Kidney epithelial cell (primary cell): ENCODE measurements at regions not wholly inside any gene's neighbourhood (a gene's known extent, or its start where the extent isn't known, plus 50 kb on each side); places are given as distances from the start of the nearest gene placed in this dataset.
"Not testable (repeated sequence)": the region's sequence is repeated elsewhere in the genome, so short reads cannot be mapped to it uniquely, and the experiment has no call there.

ENCODE experiments used
- DNase-seq: peaks from one replicate; pipeline ENCODE4 v3.0.0-alpha.2; 2010; ENCODE audit warnings: low read depth
- H3K27me3 ChIP-seq: 2 replicates; pipeline ENCODE4 v1.6.0; 2011; ENCODE audit warnings: low read length; ENCODE audit not compliant: control insufficient read depth, insufficient read depth
- H3K36me3 ChIP-seq: 2 replicates; pipeline ENCODE4 v1.5.1; 2011; ENCODE audit warnings: low read length; ENCODE audit not compliant: control insufficient read depth, insufficient read depth
- H3K4me3 ChIP-seq: 2 replicates; pipeline ENCODE4 v1.5.1; 2011; ENCODE audit warnings: low read depth, mild to moderate bottlenecking, control low read depth, low read length
- TF ChIP-seq, protein P1 (sequence below): IDR thresholded peaks from 2 replicates; pipeline ENCODE4 v1.5.1; 2011; ENCODE audit warnings: mild to moderate bottlenecking, moderate library complexity, low read length, control low read depth, inconsistent platforms; ENCODE audit not compliant: insufficient read depth, poor library complexity, severe bottlenecking

GRCh38 chr4:81722290-81722851, 250.7 kb upstream of the RASGEF1B start:
- no peaks in the 10 kb centered on the region for H3K27me3 ChIP-seq
- DNase-seq: no peak
- no peaks in the 10 kb centered on the region for H3K36me3 ChIP-seq
- H3K4me3 ChIP-seq: no peak overlapping the region
- TF ChIP-seq, protein P1, sequence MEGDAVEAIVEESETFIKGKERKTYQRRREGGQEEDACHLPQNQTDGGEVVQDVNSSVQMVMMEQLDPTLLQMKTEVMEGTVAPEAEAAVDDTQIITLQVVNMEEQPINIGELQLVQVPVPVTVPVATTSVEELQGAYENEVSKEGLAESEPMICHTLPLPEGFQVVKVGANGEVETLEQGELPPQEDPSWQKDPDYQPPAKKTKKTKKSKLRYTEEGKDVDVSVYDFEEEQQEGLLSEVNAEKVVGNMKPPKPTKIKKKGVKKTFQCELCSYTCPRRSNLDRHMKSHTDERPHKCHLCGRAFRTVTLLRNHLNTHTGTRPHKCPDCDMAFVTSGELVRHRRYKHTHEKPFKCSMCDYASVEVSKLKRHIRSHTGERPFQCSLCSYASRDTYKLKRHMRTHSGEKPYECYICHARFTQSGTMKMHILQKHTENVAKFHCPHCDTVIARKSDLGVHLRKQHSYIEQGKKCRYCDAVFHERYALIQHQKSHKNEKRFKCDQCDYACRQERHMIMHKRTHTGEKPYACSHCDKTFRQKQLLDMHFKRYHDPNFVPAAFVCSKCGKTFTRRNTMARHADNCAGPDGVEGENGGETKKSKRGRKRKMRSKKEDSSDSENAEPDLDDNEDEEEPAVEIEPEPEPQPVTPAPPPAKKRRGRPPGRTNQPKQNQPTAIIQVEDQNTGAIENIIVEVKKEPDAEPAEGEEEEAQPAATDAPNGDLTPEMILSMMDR: no peak

DNA sequence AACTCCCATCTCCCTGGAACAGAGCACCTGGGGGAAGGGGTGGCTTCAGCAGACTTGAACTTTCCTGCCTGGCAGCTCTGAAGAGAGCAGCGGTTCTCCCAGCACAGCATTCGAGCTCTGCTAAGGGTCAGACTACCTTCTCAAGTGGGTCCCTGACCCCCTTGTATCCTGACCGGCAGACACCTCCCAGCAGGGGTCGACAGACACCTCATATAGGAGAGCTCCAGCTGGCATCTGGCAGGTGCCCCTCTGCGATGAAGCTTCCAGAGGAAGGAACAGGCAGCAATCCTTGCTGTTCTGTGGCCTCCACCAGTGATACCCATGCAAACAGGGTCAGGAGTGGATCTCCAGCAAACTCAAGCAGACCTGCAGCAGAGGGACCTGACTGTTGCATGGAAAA, 244.1 kb upstream of the RASGEF1B start:
- TF ChIP-seq, protein P1: no peak
- Histone ChIP-seq H3K4me3 (no peak overlapping the region), H3K27me3 (no peaks in the 10 kb centered on the region), H3K36me3 (no peaks in the 10 kb centered on the region)
- DNase-seq: no peak

DNA sequence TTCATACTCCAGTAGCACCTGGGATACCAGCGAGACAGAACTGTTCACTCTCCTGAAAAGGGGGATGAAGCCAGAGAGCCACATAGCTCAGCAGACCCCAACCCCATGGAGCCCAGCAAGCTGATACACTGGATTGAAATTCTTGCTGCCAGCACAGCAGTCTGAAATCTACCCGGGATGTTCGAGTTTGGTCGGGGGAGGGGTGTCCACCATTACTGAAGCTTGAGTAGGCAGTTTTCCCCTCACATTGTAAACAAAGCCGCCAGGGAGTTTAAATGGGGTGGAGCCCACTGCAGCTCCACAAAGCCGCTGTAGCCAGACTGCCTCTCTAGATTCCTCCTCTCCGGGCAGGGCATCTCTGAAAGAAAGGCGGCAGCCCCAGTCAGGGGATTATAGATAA, 243.7 kb upstream of the RASGEF1B start:
- not testable (repeated sequence) for H3K27me3 ChIP-seq, DNase-seq, H3K36me3 ChIP-seq, H3K4me3 ChIP-seq

DNA sequence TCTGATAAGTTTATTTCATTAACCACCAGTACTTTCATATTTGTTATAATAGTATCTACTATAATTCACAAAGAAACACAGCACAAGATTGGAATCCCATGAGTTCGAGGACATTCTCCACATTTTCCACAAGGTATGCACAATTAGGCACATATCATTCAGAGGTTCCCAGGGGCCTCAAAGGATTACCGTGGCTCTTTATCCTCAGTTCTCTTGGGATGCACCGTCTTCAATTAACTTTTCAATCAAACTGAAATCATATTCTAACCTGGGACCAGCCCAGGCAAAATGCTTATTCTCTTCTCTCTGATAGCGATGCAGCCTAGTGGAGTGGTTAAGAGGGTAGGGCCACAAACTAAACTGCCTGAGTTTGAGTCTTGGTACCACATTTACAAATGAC, 242.6 kb upstream of the RASGEF1B start:
- DNase-seq: no peak
- Histone ChIP-seq H3K36me3 (no peaks in the 10 kb centered on the region), H3K4me3 (no peak overlapping the region), H3K27me3 (no peaks in the 10 kb centered on the region)
- TF ChIP-seq, protein P1: no peak

GRCh38 chr4:81712714-81713113, 241.0 kb upstream of the RASGEF1B start:
- Histone ChIP-seq H3K36me3 (no peaks in the 10 kb centered on the region), H3K4me3 (no peak overlapping the region), H3K27me3 (no peaks in the 10 kb centered on the region)
- TF ChIP-seq, protein P1: no peak
- no peak for DNase-seq

DNA sequence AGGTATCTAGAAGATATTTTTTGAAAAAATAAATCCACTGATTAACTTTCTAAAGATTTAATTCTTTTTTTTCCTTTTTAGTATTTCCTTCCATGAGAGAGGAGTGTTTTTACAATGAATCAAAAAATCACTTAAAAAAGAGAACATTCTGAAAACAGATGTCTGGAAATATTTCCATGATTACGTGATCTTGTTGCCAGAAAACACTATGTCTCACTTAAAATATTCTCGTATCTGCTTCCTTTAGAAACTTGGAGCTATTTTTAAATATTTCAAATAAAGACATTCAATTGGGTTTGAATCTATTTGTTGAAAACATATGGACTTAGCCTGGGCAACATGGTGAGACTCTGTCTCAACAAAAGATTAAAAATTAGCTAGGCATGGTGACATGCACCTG, 232.8 kb upstream of the RASGEF1B start:
- no peaks in the 10 kb centered on the region for H3K36me3 ChIP-seq
- DNase-seq: no peak
- no peak overlapping the region for H3K4me3 ChIP-seq
- H3K27me3 ChIP-seq: no peaks in the 10 kb centered on the region
- TF ChIP-seq, protein P1: no peak
